ENCODE measurements at regions not wholly inside any gene's neighbourhood (a gene's known extent, or its start where the extent isn't known, plus 50 kb on each side); places are given as distances from the start of the nearest gene placed in this dataset.
"Not testable (repeated sequence)": the region's sequence is repeated elsewhere in the genome, so short reads cannot be mapped to it uniquely, and the experiment has no call there.

- not testable (repeated sequence) for DNase-seq (ENCODE audit: low spot score)
Observed at GRCh38 chr2:65568656-65569440, 136.4 kb upstream of the SPRED2 start.

- DNase-seq (ENCODE audit: low spot score) = no peak
Observed at GRCh38 chr2:65566617-65567016, 134.2 kb upstream of the SPRED2 start.

GRCh38 chr2:65565681-65566080 is 133.3 kb upstream of the SPRED2 start:
- no peak for DNase-seq (ENCODE audit: low spot score)

- no peak for DNase-seq (ENCODE audit: low spot score)
Observed at GRCh38 chr2:65564299-65564698, 131.9 kb upstream of the SPRED2 start.

- no peak for DNase-seq (ENCODE audit: low spot score)
Observed at GRCh38 chr2:65562890-65563289, 130.5 kb upstream of the SPRED2 start.

GRCh38 chr2:65558743-65559142 is 126.3 kb upstream of the SPRED2 start:
- DNase-seq (ENCODE audit: low spot score) = no peak

- DNase-seq (ENCODE audit: low spot score) = no peak
Observed at GRCh38 chr2:65557616-65558573, 125.5 kb upstream of the SPRED2 start.

GRCh38 chr2:65554765-65555591 is 122.6 kb upstream of the SPRED2 start:
- no peak for DNase-seq (ENCODE audit: low spot score)

- no peak for DNase-seq (ENCODE audit: low spot score)
Observed at GRCh38 chr2:65553504-65554074, 121.2 kb upstream of the SPRED2 start.

- DNase-seq (ENCODE audit: low spot score) = no peak
Observed at GRCh38 chr2:65551528-65551927, 119.1 kb upstream of the SPRED2 start.

GRCh38 chr2:65550246-65550645 is 117.8 kb upstream of the SPRED2 start:
- DNase-seq (ENCODE audit: low spot score) = no peak

- DNase-seq (ENCODE audit: low spot score) = no peak
Observed at GRCh38 chr2:65549631-65550030, 117.2 kb upstream of the SPRED2 start.

- DNase-seq (ENCODE audit: low spot score) = no peak
Observed at GRCh38 chr2:65549257-65549627, 116.8 kb upstream of the SPRED2 start.

GRCh38 chr2:65548576-65549256 is 116.3 kb upstream of the SPRED2 start:
- DNase-seq (ENCODE audit: low spot score) = no peak

- DNase-seq (ENCODE audit: low spot score) = no peak
Observed at GRCh38 chr2:65548064-65548463, 115.7 kb upstream of the SPRED2 start.

- peak; percentile 25 for DNase-seq (ENCODE audit: low spot score)
Observed at GRCh38 chr2:65545837-65546805, 113.7 kb upstream of the SPRED2 start.

- DNase-seq (ENCODE audit: low spot score) = no peak
Observed at GRCh38 chr2:65541773-65542172, 109.4 kb upstream of the SPRED2 start.

- no peak for DNase-seq (ENCODE audit: low spot score)
Observed at GRCh38 chr2:65539633-65540032, 107.2 kb upstream of the SPRED2 start.

- DNase-seq (ENCODE audit: low spot score) = no peak
Observed at GRCh38 chr2:65537651-65538385, 105.4 kb upstream of the SPRED2 start.
